Neural progenitor cell (in vitro differentiated cells): ENCODE measurements at regions not wholly inside any gene's neighbourhood (a gene's known extent, or its start where the extent isn't known, plus 50 kb on each side); places are given as distances from the start of the nearest gene placed in this dataset.

Experiments
- DNase-seq: peaks from one replicate; pipeline ENCODE4 v3.0.0-alpha.2; 2016; ENCODE audit warnings: low spot score
- H2AFZ ChIP-seq: fragments of 200-600 bp; sonication (generic); replicated peaks from 2 replicates; pipeline ENCODE4 v1.6.1; 2016; ENCODE audit warnings: antibody characterized with exemption
- H3F3A ChIP-seq: fragments of 200-600 bp; sonication (generic); 2 replicates; pipeline ENCODE4 v1.6.1; 2016; ENCODE audit warnings: antibody characterized with exemption, low read depth
- H3K27ac ChIP-seq: fragments of 200-600 bp; sonication (generic); 2 replicates; pipeline ENCODE4 v1.5.1; 2016; ENCODE audit warnings: mild to moderate bottlenecking
- H3K27me3 ChIP-seq: fragments of 200-600 bp; sonication (generic); 2 replicates; pipeline ENCODE4 v1.6.1; 2016; ENCODE audit warnings: mild to moderate bottlenecking, moderate library complexity
- H3K36me3 ChIP-seq: fragments of 200-600 bp; sonication (generic); 2 replicates; pipeline ENCODE4 v1.5.1; 2016
- H3K4me1 ChIP-seq: fragments of 200-600 bp; sonication (generic); 2 replicates; pipeline ENCODE4 v1.6.1; 2016; ENCODE audit warnings: mixed run types
- H3K4me2 ChIP-seq: fragments of 200-600 bp; sonication (generic); 2 replicates; pipeline ENCODE4 v1.6.1; 2016
- H3K4me3 ChIP-seq: fragments of 200-600 bp; sonication (generic); 2 replicates; pipeline ENCODE4 v1.5.1; 2016
- H3K79me2 ChIP-seq: fragments of 200-600 bp; sonication (generic); 2 replicates; pipeline ENCODE4 v1.6.1; 2016; ENCODE audit warnings: low read depth
- H3K9ac ChIP-seq: fragments of 200-600 bp; sonication (generic); 2 replicates; pipeline ENCODE4 v1.6.1; 2016
- H3K9me3 ChIP-seq: fragments of 200-600 bp; sonication (generic); 2 replicates; pipeline ENCODE4 v1.5.1; 2016; ENCODE audit warnings: low read depth
- H4K20me1 ChIP-seq: fragments of 200-600 bp; sonication (generic); 2 replicates; pipeline ENCODE4 v1.6.1; 2016; ENCODE audit warnings: low read depth
- H3K27ac Mint-ChIP-seq: 3 replicates; pipeline ENCODE4 v1.8.0; 2021; ENCODE audit warnings: mixed read lengths
- H3K27me3 Mint-ChIP-seq: 2 replicates; pipeline ENCODE4 v1.8.0; 2022; ENCODE audit warnings: low read depth, mild to moderate bottlenecking, inconsistent platforms, moderate library complexity, mixed read lengths; ENCODE audit not compliant: insufficient read depth
- H3K36me3 Mint-ChIP-seq: 3 replicates; pipeline ENCODE4 v1.8.0; 2021; ENCODE audit warnings: mixed read lengths
- H3K4me1 Mint-ChIP-seq: 3 replicates; pipeline ENCODE4 v1.8.0; 2021; ENCODE audit warnings: mixed read lengths
- H3K4me3 Mint-ChIP-seq: 3 replicates; pipeline ENCODE4 v1.8.0; 2021; ENCODE audit warnings: mild to moderate bottlenecking, moderate library complexity, mixed read lengths
- H3K9me3 Mint-ChIP-seq: 3 replicates; pipeline ENCODE4 v1.8.0; 2020; ENCODE audit warnings: mixed read lengths
- CTCF ChIP-seq: fragments of 200-600 bp; sonication (generic); IDR thresholded peaks from 2 replicates; pipeline ENCODE4 v1.5.1; 2017; ENCODE audit warnings: antibody characterized with exemption, mild to moderate bottlenecking
- EZH2 ChIP-seq: fragments of 200-600 bp; sonication (generic); IDR thresholded peaks from 2 replicates; pipeline ENCODE4 v1.6.1; 2017; ENCODE audit warnings: antibody characterized with exemption, mild to moderate bottlenecking, moderate library complexity
- EZH2phosphoT487 ChIP-seq: fragments of 200-600 bp; sonication (generic); IDR thresholded peaks from 2 replicates; pipeline ENCODE4 v1.6.1; 2017; ENCODE audit warnings: antibody characterized with exemption

GRCh38 chr2:44107974-44108373 is 60.7 kb upstream of the PPM1B start:
- H3K27me3 ChIP-seq: no peaks in the 10 kb centered on the region
- no peaks in the 10 kb centered on the region for H3F3A ChIP-seq
- peaks cover 2% of the 10 kb centered on the region for H3K27me3 Mint-ChIP-seq
- no peak overlapping the region for H3K9ac ChIP-seq
- H3K9me3 Mint-ChIP-seq: no peaks in the 10 kb centered on the region
- no peak overlapping the region for H3K27ac ChIP-seq
- H3K9me3 ChIP-seq: no peaks in the 10 kb centered on the region
- H4K20me1 ChIP-seq: no peaks in the 10 kb centered on the region
- no peak overlapping the region for H3K4me3 ChIP-seq
- H3K27ac Mint-ChIP-seq: no peak overlapping the region
- H3K79me2 ChIP-seq: no peaks in the 10 kb centered on the region
- no peak overlapping the region for H2AFZ ChIP-seq
- no peaks in the 10 kb centered on the region for H3K36me3 ChIP-seq
- no peaks in the 10 kb centered on the region for H3K36me3 Mint-ChIP-seq
- no peaks in the 10 kb centered on the region for H3K4me1 Mint-ChIP-seq
- no peaks in the 10 kb centered on the region for H3K4me1 ChIP-seq
- H3K4me2 ChIP-seq: no peak overlapping the region
- no peak for TF ChIP-seq EZH2phosphoT487
- no peak for TF ChIP-seq EZH2
- TF ChIP-seq CTCF: no peak
- no peak for DNase-seq
- no peak overlapping the region for H3K4me3 Mint-ChIP-seq

DNA sequence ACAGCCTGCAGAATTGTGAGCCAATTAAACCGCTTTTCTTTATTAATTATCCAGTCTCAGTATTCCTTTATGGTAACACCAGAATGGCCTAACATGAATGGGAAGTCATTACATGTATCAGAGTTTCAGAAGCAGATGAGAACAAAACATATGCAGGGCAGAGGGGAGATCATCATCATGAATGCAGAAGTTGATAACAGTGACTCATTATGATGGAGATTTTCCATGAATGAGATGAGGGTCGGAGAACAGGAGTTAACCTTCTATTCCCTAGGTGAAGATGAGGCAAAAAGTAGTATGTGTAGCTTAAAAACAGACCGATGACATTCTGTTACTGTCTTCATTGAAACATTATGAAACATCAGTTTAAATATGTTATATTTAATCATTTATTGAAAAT is 59.5 kb upstream of the PPM1B start:
- no peak overlapping the region for H2AFZ ChIP-seq
- H3K4me3 Mint-ChIP-seq: no peak overlapping the region
- no peaks in the 10 kb centered on the region for H3K79me2 ChIP-seq
- no peak overlapping the region for H3K4me3 ChIP-seq
- H3K27ac ChIP-seq: no peak overlapping the region
- TF ChIP-seq EZH2 (no peak), CTCF (no peak), EZH2phosphoT487 (no peak)
- no peaks in the 10 kb centered on the region for H3K27me3 ChIP-seq
- no peaks in the 10 kb centered on the region for H3K36me3 Mint-ChIP-seq
- no peaks in the 10 kb centered on the region for H3F3A ChIP-seq
- H3K27ac Mint-ChIP-seq: no peak overlapping the region
- H3K9me3 Mint-ChIP-seq: no peaks in the 10 kb centered on the region
- no peak for DNase-seq
- no peak overlapping the region for H3K9ac ChIP-seq
- H3K4me1 ChIP-seq: no peaks in the 10 kb centered on the region
- H3K9me3 ChIP-seq: no peaks in the 10 kb centered on the region
- no peaks in the 10 kb centered on the region for H4K20me1 ChIP-seq
- peaks cover 2% of the 10 kb centered on the region for H3K27me3 Mint-ChIP-seq
- no peaks in the 10 kb centered on the region for H3K4me1 Mint-ChIP-seq
- no peak overlapping the region for H3K4me2 ChIP-seq
- no peaks in the 10 kb centered on the region for H3K36me3 ChIP-seq

DNA sequence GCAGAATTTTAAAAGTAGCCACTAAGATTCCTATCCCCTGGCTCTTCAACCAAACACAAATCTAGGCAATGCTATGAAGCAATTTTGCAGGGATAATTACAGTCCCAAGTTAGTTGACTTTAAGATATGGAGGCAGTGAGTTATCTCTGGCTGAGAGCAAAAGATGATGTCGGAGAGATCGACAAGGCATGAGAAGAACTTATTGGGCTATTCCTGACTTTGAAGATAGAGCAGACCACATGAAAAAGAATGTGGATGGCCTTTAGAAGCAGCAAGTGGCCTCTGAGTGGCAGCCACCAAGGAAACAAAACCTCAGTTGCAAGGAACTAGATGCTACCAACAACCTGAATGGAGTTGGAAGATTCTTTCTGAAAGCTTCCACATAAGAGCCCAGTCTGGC is 58.2 kb upstream of the PPM1B start:
- H3F3A ChIP-seq: no peaks in the 10 kb centered on the region
- no peak overlapping the region for H3K27ac ChIP-seq
- Mint-ChIP-seq H3K4me1 (no peaks in the 10 kb centered on the region), H3K27me3 (peaks cover 2% of the 10 kb centered on the region), H3K36me3 (no peaks in the 10 kb centered on the region), H3K27ac (no peak overlapping the region), H3K9me3 (no peaks in the 10 kb centered on the region), H3K4me3 (no peak overlapping the region)
- DNase-seq: no peak
- no peaks in the 10 kb centered on the region for H3K27me3 ChIP-seq
- TF ChIP-seq CTCF (no peak), EZH2 (no peak), EZH2phosphoT487 (no peak)
- H3K36me3 ChIP-seq: no peaks in the 10 kb centered on the region
- no peaks in the 10 kb centered on the region for H3K4me1 ChIP-seq
- no peak overlapping the region for H3K4me3 ChIP-seq
- no peaks in the 10 kb centered on the region for H3K9me3 ChIP-seq
- H2AFZ ChIP-seq: no peak overlapping the region
- H3K4me2 ChIP-seq: no peak overlapping the region
- no peaks in the 10 kb centered on the region for H4K20me1 ChIP-seq
- no peaks in the 10 kb centered on the region for H3K79me2 ChIP-seq
- H3K9ac ChIP-seq: no peak overlapping the region

DNA sequence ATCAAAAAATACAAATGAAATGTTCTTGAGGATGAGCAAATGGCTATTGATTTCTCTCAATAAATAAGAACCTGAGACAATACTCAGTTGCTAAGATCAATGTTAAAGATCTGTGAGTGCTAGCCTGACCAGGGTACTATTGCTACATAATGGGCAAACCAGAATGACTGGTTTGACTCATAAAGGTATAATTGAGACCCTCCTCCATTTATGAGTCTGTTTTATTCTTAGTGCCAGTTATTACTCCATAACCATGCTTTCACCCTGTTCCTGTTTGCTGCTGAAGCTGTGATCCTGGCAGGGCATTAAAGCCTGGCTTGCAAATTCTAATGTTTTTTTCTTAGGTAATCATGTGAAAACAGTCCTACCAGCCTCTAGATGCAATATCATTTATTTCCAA is 56.6 kb upstream of the PPM1B start:
- no peaks in the 10 kb centered on the region for H3F3A ChIP-seq
- no peak overlapping the region for H3K4me2 ChIP-seq
- DNase-seq: no peak
- H3K4me1 ChIP-seq: no peaks in the 10 kb centered on the region
- H3K27me3 ChIP-seq: no peaks in the 10 kb centered on the region
- Mint-ChIP-seq H3K4me3 (no peak overlapping the region), H3K27me3 (no peaks in the 10 kb centered on the region), H3K9me3 (no peaks in the 10 kb centered on the region), H3K27ac (no peak overlapping the region), H3K4me1 (no peaks in the 10 kb centered on the region), H3K36me3 (no peaks in the 10 kb centered on the region)
- H3K27ac ChIP-seq: no peak overlapping the region
- no peak overlapping the region for H3K9ac ChIP-seq
- H4K20me1 ChIP-seq: no peaks in the 10 kb centered on the region
- no peaks in the 10 kb centered on the region for H3K79me2 ChIP-seq
- H3K4me3 ChIP-seq: no peak overlapping the region
- no peak overlapping the region for H2AFZ ChIP-seq
- H3K9me3 ChIP-seq: no peaks in the 10 kb centered on the region
- TF ChIP-seq CTCF (no peak), EZH2phosphoT487 (no peak), EZH2 (no peak)
- no peaks in the 10 kb centered on the region for H3K36me3 ChIP-seq
